HepG2 (cell line): ENCODE measurements at regions not wholly inside any gene's neighbourhood (a gene's known extent, or its start where the extent isn't known, plus 50 kb on each side); places are given as distances from the start of the nearest gene placed in this dataset.

ENCODE experiments used
- NFRKB ChIP-seq: fragments of 450-650 bp; IDR thresholded peaks from 2 replicates; pipeline ENCODE4 v1.6.1; 2017
- RXRB ChIP-seq: IDR thresholded peaks from 2 replicates; pipeline ENCODE4 v1.6.1; 2016; ENCODE audit warnings: borderline replicate concordance, missing genetic modification reagents, missing compliant biosample characterization
- TBX2 ChIP-seq: sonication (generic); formaldehyde crosslinking; IDR thresholded peaks from 2 replicates; pipeline ENCODE4 v1.5.0; 2020; ENCODE audit warnings: missing genetic modification reagents, mild to moderate bottlenecking, borderline replicate concordance
- TOE1 ChIP-seq: sonication (generic); formaldehyde crosslinking; IDR thresholded peaks from 2 replicates; pipeline ENCODE4 v1.4.0; 2020; ENCODE audit warnings: mild to moderate bottlenecking, missing genetic modification reagents
- ZBTB7A ChIP-seq: sonication (generic); formaldehyde crosslinking; IDR thresholded peaks from 2 replicates; pipeline ENCODE4 v1.8.0; 2022; ENCODE audit warnings: mild to moderate bottlenecking, missing genetic modification reagents
- ZNF407 ChIP-seq: sonication (generic); formaldehyde crosslinking; IDR thresholded peaks from one replicate; pipeline ENCODE4 v1.5.1; 2020; ENCODE audit warnings: mild to moderate bottlenecking, missing genetic modification reagents; ENCODE audit errors: not compliant biosample characterization
- TF ChIP-seq, protein P1 (sequence below): IDR thresholded peaks from 2 replicates; pipeline ENCODE4 v1.6.1; 2016
- TF ChIP-seq, protein P2 (sequence below): sonication (generic); formaldehyde crosslinking; IDR thresholded peaks from 2 replicates; pipeline ENCODE4 v1.4.0; 2020; ENCODE audit warnings: mild to moderate bottlenecking, missing genetic modification reagents

DNA sequence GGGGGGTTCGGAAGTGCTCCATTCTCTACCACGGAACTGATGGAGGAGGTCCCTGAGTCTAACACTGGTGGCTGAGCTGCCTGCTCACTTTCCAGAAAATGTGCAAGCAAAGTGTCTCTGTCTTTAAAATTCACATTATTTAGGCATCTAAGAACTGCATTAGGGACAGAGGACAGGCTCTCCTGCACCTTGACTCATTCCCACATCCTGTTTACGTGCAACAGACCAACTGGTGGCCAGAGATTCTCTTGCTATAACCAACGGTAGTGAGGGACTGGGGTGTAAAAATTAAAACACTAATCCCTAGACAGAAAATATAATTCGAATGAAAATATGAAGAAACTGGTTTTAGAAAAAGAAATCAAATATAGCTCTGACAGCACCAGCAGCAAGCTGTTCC, 320.9 kb downstream of the IRX2 start (continued):
- TF ChIP-seq ZBTB7A (no peak), NFRKB (no peak), TOE1 (CRISPR knock-in tag) (no peak), TBX2 (no peak), ZNF407 (CRISPR knock-in tag) (no peak), RXRB (CRISPR knock-in tag) (no peak)
- TF ChIP-seq, protein P1, sequence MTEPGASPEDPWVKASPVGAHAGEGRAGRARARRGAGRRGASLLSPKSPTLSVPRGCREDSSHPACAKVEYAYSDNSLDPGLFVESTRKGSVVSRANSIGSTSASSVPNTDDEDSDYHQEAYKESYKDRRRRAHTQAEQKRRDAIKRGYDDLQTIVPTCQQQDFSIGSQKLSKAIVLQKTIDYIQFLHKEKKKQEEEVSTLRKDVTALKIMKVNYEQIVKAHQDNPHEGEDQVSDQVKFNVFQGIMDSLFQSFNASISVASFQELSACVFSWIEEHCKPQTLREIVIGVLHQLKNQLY (CRISPR knock-in tag), result no peak
- TF ChIP-seq, protein P2, sequence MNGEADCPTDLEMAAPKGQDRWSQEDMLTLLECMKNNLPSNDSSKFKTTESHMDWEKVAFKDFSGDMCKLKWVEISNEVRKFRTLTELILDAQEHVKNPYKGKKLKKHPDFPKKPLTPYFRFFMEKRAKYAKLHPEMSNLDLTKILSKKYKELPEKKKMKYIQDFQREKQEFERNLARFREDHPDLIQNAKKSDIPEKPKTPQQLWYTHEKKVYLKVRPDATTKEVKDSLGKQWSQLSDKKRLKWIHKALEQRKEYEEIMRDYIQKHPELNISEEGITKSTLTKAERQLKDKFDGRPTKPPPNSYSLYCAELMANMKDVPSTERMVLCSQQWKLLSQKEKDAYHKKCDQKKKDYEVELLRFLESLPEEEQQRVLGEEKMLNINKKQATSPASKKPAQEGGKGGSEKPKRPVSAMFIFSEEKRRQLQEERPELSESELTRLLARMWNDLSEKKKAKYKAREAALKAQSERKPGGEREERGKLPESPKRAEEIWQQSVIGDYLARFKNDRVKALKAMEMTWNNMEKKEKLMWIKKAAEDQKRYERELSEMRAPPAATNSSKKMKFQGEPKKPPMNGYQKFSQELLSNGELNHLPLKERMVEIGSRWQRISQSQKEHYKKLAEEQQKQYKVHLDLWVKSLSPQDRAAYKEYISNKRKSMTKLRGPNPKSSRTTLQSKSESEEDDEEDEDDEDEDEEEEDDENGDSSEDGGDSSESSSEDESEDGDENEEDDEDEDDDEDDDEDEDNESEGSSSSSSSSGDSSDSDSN (CRISPR knock-in tag), result no peak
